GM21717 (cell line): ENCODE measurements at regions not wholly inside any gene's neighbourhood (a gene's known extent, or its start where the extent isn't known, plus 50 kb on each side); places are given as distances from the start of the nearest gene placed in this dataset.

Experiments
- ATAC-seq: cut with Tn5 transposase; IDR thresholded peaks from one replicate; pipeline ENCODE4 v1.9.1; 2021; ENCODE audit warnings: mild to moderate bottlenecking, moderate library complexity; ENCODE audit not compliant: unreplicated experiment

GRCh38 chr11:31912808-31913207 is 101.7 kb upstream of the PAX6 start:
- no peak for ATAC-seq

- no peak for ATAC-seq
Observed at GRCh38 chr11:31910950-31911576, 99.9 kb upstream of the PAX6 start.

GRCh38 chr11:31903225-31904074 is 92.3 kb upstream of the PAX6 start:
- ATAC-seq: no peak

GRCh38 chr11:31902706-31903105 is 91.6 kb upstream of the PAX6 start:
- ATAC-seq: no peak

- ATAC-seq: no peak
Observed at GRCh38 chr11:31895926-31896325, 84.8 kb upstream of the PAX6 start.

- no peak for ATAC-seq
Observed at GRCh38 chr11:31887180-31887579, 76.1 kb upstream of the PAX6 start.

GRCh38 chr11:31884080-31884479 is 73.0 kb upstream of the PAX6 start:
- ATAC-seq: no peak

- ATAC-seq: no peak
Observed at GRCh38 chr11:31883435-31883834, 72.3 kb upstream of the PAX6 start.

- ATAC-seq: no peak
Observed at GRCh38 chr11:31882951-31883392, 71.8 kb upstream of the PAX6 start.

- no peak for ATAC-seq
Observed at GRCh38 chr11:31881825-31882224, 70.7 kb upstream of the PAX6 start.

GRCh38 chr11:31879681-31880080 is 68.6 kb upstream of the PAX6 start:
- no peak for ATAC-seq

- ATAC-seq: no peak
Observed at GRCh38 chr11:31877863-31878262, 66.7 kb upstream of the PAX6 start.

- ATAC-seq: no peak
Observed at GRCh38 chr11:31877083-31877482, 66.0 kb upstream of the PAX6 start.

- ATAC-seq: no peak
Observed at GRCh38 chr11:31875866-31876560, 64.9 kb upstream of the PAX6 start.

GRCh38 chr11:31874631-31875191 is 63.6 kb upstream of the PAX6 start:
- ATAC-seq: no peak

- no peak for ATAC-seq
Observed at GRCh38 chr11:31873124-31873523, 62.0 kb upstream of the PAX6 start.

- no peak for ATAC-seq
Observed at GRCh38 chr11:31872076-31872443, 60.9 kb upstream of the PAX6 start.

GRCh38 chr11:31871310-31872075 is 60.4 kb upstream of the PAX6 start:
- no peak for ATAC-seq

GRCh38 chr11:31870609-31871309 is 59.6 kb upstream of the PAX6 start:
- peak; percentile 59 for ATAC-seq

- no peak for ATAC-seq
Observed at GRCh38 chr11:31869986-31870385, 58.9 kb upstream of the PAX6 start.
